ENCODE measurements at regions not wholly inside any gene's neighbourhood (a gene's known extent, or its start where the extent isn't known, plus 50 kb on each side); places are given as distances from the start of the nearest gene placed in this dataset.

- Histone ChIP-seq H3K79me2 (replicated peaks; ENCODE audit: insufficient read depth) (no peaks in the 10 kb centered on the region), H3F3A (replicated peaks; ENCODE audit: low read depth) (no peaks in the 10 kb centered on the region), H3K36me3 (ENCODE audit: insufficient read depth) (no peaks in the 10 kb centered on the region), H3K4me3 (no peak overlapping the region), H3K4me2 (no peak overlapping the region), H3K27ac (ENCODE audit: low read depth) (no peak overlapping the region), H3K9me2 (ENCODE audit: insufficient read depth) (0 out of 2 replicates have a peak, but pooled peaks cover 3% of the 10 kb centered on the region), H3K27me3 (ENCODE audit: insufficient read depth) (no peaks in the 10 kb centered on the region), H4K20me1 (replicated peaks; ENCODE audit: insufficient read depth) (no peaks in the 10 kb centered on the region), H3K4me1 (ENCODE audit: insufficient read depth) (no peaks in the 10 kb centered on the region), H2AFZ (no peak overlapping the region)
- H3K4me3 Mint-ChIP-seq: no peak overlapping the region
- TF ChIP-seq POLR2AphosphoS5 (IDR thresholded peaks at IDR 0.05; ENCODE audit: low read depth) (no peak), NANOG (IDR thresholded peaks at IDR 0.05; ENCODE audit: borderline replicate concordance) (no peak), ZNF114 (CRISPR knock-in tag; IDR thresholded peaks at IDR 0.05) (no peak), CREB1 (CRISPR knock-in tag; IDR thresholded peaks at IDR 0.05; ENCODE audit: low read depth) (no peak), STAT1 (IDR thresholded peaks at IDR 0.05; ENCODE audit: unreplicated experiment) (no peak), EZH2 (IDR thresholded peaks at IDR 0.05; ENCODE audit: low read depth, unreplicated experiment) (no peak), JUNB (IDR thresholded peaks at IDR 0.05; ENCODE audit: unreplicated experiment) (no peak), ZNF331 (CRISPR knock-in tag; IDR thresholded peaks at IDR 0.05; ENCODE audit: low read depth) (no peak), ZNF462 (CRISPR knock-in tag; IDR thresholded peaks at IDR 0.05) (no peak), EZH2phosphoT487 (IDR thresholded peaks at IDR 0.05; ENCODE audit: unreplicated experiment) (no peak)
- TF ChIP-seq, protein P1, sequence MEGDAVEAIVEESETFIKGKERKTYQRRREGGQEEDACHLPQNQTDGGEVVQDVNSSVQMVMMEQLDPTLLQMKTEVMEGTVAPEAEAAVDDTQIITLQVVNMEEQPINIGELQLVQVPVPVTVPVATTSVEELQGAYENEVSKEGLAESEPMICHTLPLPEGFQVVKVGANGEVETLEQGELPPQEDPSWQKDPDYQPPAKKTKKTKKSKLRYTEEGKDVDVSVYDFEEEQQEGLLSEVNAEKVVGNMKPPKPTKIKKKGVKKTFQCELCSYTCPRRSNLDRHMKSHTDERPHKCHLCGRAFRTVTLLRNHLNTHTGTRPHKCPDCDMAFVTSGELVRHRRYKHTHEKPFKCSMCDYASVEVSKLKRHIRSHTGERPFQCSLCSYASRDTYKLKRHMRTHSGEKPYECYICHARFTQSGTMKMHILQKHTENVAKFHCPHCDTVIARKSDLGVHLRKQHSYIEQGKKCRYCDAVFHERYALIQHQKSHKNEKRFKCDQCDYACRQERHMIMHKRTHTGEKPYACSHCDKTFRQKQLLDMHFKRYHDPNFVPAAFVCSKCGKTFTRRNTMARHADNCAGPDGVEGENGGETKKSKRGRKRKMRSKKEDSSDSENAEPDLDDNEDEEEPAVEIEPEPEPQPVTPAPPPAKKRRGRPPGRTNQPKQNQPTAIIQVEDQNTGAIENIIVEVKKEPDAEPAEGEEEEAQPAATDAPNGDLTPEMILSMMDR (conservative IDR thresholded peaks at IDR 0.05; ENCODE audit: low read depth in 2 of 2): no peak
- TF ChIP-seq, protein P2, sequence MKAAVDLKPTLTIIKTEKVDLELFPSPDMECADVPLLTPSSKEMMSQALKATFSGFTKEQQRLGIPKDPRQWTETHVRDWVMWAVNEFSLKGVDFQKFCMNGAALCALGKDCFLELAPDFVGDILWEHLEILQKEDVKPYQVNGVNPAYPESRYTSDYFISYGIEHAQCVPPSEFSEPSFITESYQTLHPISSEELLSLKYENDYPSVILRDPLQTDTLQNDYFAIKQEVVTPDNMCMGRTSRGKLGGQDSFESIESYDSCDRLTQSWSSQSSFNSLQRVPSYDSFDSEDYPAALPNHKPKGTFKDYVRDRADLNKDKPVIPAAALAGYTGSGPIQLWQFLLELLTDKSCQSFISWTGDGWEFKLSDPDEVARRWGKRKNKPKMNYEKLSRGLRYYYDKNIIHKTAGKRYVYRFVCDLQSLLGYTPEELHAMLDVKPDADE (IDR thresholded peaks at IDR 0.05): no peak
- TF ChIP-seq, protein P3, sequence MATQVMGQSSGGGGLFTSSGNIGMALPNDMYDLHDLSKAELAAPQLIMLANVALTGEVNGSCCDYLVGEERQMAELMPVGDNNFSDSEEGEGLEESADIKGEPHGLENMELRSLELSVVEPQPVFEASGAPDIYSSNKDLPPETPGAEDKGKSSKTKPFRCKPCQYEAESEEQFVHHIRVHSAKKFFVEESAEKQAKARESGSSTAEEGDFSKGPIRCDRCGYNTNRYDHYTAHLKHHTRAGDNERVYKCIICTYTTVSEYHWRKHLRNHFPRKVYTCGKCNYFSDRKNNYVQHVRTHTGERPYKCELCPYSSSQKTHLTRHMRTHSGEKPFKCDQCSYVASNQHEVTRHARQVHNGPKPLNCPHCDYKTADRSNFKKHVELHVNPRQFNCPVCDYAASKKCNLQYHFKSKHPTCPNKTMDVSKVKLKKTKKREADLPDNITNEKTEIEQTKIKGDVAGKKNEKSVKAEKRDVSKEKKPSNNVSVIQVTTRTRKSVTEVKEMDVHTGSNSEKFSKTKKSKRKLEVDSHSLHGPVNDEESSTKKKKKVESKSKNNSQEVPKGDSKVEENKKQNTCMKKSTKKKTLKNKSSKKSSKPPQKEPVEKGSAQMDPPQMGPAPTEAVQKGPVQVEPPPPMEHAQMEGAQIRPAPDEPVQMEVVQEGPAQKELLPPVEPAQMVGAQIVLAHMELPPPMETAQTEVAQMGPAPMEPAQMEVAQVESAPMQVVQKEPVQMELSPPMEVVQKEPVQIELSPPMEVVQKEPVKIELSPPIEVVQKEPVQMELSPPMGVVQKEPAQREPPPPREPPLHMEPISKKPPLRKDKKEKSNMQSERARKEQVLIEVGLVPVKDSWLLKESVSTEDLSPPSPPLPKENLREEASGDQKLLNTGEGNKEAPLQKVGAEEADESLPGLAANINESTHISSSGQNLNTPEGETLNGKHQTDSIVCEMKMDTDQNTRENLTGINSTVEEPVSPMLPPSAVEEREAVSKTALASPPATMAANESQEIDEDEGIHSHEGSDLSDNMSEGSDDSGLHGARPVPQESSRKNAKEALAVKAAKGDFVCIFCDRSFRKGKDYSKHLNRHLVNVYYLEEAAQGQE (IDR thresholded peaks at IDR 0.05; ENCODE audit: unreplicated experiment): no peak
- H3K27ac Mint-ChIP-seq: no peak overlapping the region
- no peaks in the 10 kb centered on the region for H3K9me3 Mint-ChIP-seq
- ATAC-seq: no peak
- H3K36me3 Mint-ChIP-seq (ENCODE audit: low read depth): no peaks in the 10 kb centered on the region
- no peaks in the 10 kb centered on the region for H3K27me3 Mint-ChIP-seq (ENCODE audit: insufficient read depth, low read depth, poor library complexity)
- DNase-seq (ENCODE audit: low spot score): no peak
- peaks cover 10% of the 10 kb centered on the region; the same call in 2 of the 3 replicates for H3K4me1 Mint-ChIP-seq
These were observed 85.1 kb upstream of the NANOGP8 start for GRCh38 chr15:35170207-35170606.
